Natural killer cell (primary cell): ENCODE measurements at regions not wholly inside any gene's neighbourhood (a gene's known extent, or its start where the extent isn't known, plus 50 kb on each side); places are given as distances from the start of the nearest gene placed in this dataset.

Experiments used
- ATAC-seq, 3 donors: fragments of 150-1000 bp in 2 of 3; fragments of 200-7000 bp in 1 of 3; cut with Tn5 transposase; 1 replicate in 1 of 3; 2 replicates in 2 of 3; pipeline ENCODE4 v1.10.0; 2021; ENCODE audit warnings: mild to moderate bottlenecking in 2 of 3, moderate library complexity in 2 of 3
- DNase-seq, 2 donors: peaks; one replicate each; pipeline versions ENCODE4 v3.0.0 to v3.0.0-alpha.2; 2013 to 2021; ENCODE audit warnings: mixed read lengths in 1 of 2
- H3K27ac ChIP-seq: one replicate; pipeline ENCODE4 v1.5.1; 2013; ENCODE audit warnings: mild to moderate bottlenecking, low read length
- H3K27me3 ChIP-seq: one replicate; pipeline ENCODE4 v1.6.1; 2013; ENCODE audit warnings: low read length; ENCODE audit not compliant: control insufficient read depth, insufficient read depth
- H3K36me3 ChIP-seq: one replicate; pipeline ENCODE4 v1.6.1; 2013; ENCODE audit warnings: low read length; ENCODE audit not compliant: control insufficient read depth, insufficient read depth
- H3K4me1 ChIP-seq: one replicate; pipeline ENCODE4 v1.6.1; 2013; ENCODE audit warnings: low read length; ENCODE audit not compliant: control insufficient read depth, insufficient read depth
- H3K4me3 ChIP-seq: one replicate; pipeline ENCODE4 v1.5.1; 2013; ENCODE audit warnings: low read length
- H3K9me3 ChIP-seq: one replicate; pipeline ENCODE4 v1.6.1; 2013; ENCODE audit warnings: low read length; ENCODE audit not compliant: control insufficient read depth, insufficient read depth
- H3K27ac Mint-ChIP-seq, 2 donors: one replicate each; pipeline ENCODE4 v1.8.0; 2022; ENCODE audit warnings: mild to moderate bottlenecking in 2 of 2, mixed read lengths in 2 of 2, moderate library complexity in 1 of 2
- H3K27me3 Mint-ChIP-seq, 2 donors: one replicate each; pipeline ENCODE4 v1.8.0; 2022; ENCODE audit warnings: low read depth in 2 of 2, mixed read lengths in 2 of 2
- H3K36me3 Mint-ChIP-seq: one replicate; pipeline ENCODE4 v1.8.0; 2022; ENCODE audit warnings: mixed read lengths
- H3K4me1 Mint-ChIP-seq, 2 donors: one replicate each; pipeline ENCODE4 v1.8.0; 2022; ENCODE audit warnings: mixed read lengths in 2 of 2
- H3K4me3 Mint-ChIP-seq: one replicate; pipeline ENCODE4 v1.8.0; 2022; ENCODE audit warnings: mild to moderate bottlenecking, moderate library complexity, mixed read lengths
- H3K9me3 Mint-ChIP-seq, 2 donors: one replicate each; pipeline ENCODE4 v1.8.0; 2022; ENCODE audit warnings: mixed read lengths in 2 of 2
- CTCF ChIP-seq: fragments of 200-600 bp; IDR thresholded peaks from one replicate; pipeline ENCODE4 v1.8.0; 2022; ENCODE audit warnings: antibody characterized with exemption
- WGBS: methylation state at CpG from one replicate; pipeline ENCODE4 v1.1.7; 2013; ENCODE audit warnings: missing lambda C conversion rate; ENCODE audit not compliant: insufficient coverage; 5-methylcytosine and 5-hydroxymethylcytosine counted together
- intact Hi-C: fragments of 100-400 bp; cut with micrococcal nuclease; formaldehyde crosslinking; loops from one replicate; pipeline ENCODE4 v1.14.2; 2022

DNA sequence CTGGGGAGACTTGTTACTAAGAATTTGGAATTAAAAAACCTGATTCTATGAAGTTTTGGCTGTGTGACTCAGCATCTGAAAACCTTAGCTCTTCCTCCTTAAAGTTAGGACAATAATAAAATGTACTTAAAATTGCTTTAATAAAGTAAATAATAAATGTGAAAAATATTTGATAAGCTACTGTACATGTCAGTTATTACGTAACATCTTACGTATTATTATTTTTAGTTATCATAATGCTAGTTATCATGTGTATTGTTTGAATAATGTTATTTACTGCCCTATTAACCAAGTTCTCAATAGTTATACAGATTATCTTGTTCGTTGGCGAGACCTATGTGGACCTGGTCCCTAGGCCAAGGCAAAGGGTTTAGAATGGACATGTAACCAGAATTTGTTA is 449.2 kb upstream of the ADGRL3 start:
- no peak overlapping the region for H3K27ac ChIP-seq
- H3K9me3 ChIP-seq: no peaks in the 10 kb centered on the region
- intact Hi-C loops: no loop called here
- DNase-seq (no peak), ATAC-seq (no peak)
- H3K4me3 Mint-ChIP-seq: no peak overlapping the region
- H3K27me3 ChIP-seq: no peaks in the 10 kb centered on the region
- no peaks in the 10 kb centered on the region for H3K4me1 ChIP-seq
- no peak overlapping the region for H3K4me3 ChIP-seq
- H3K36me3 ChIP-seq: no peaks in the 10 kb centered on the region
- peaks cover 6 to 25% of the 10 kb centered on the region in 2 donors for H3K9me3 Mint-ChIP-seq
- H3K27me3 Mint-ChIP-seq: no peaks in the 10 kb centered on the region
- no peak overlapping the region for H3K27ac Mint-ChIP-seq
- WGBS: 83% methylated on average over 2 of the region's 4 CpGs
- H3K36me3 Mint-ChIP-seq: peaks cover 14% of the 10 kb centered on the region
- TF ChIP-seq CTCF: no peak
- H3K4me1 Mint-ChIP-seq: no peaks in the 10 kb centered on the region

DNA sequence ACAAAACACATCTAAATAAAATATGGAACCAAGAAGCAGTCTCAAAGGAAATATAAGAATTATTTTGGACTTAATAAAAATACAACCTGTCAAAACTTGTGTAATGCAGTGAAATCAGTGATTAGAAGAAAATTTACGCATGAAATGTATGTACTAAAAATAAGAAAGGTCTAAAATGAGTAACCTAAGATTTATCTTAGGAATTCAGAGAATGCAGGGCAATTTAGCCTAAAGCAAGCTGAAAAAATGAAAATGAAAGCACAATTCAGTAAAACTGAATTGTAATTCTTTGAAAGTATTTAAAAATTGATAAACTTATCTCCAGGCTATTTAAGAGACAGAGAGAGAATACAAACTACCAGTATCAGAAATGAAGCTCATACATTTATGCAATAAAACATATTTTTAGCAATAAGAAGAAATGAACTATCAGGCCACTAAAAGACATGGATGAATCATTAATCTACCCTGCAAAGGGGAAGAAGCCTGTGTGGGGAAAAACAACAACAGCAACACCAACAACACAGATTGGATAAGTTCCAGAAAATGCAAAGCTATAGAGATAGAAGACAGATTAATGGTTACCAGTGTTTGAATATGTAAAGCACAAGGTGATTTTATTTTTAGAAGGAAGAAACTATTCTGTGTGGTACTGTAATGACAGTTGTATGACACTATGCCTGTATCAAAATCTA is 442.0 kb upstream of the ADGRL3 start:
- Mint-ChIP-seq H3K27ac (no peak overlapping the region), H3K36me3 (peaks cover 8% of the 10 kb centered on the region), H3K9me3 (peaks cover 9 to 20% of the 10 kb centered on the region in 2 donors), H3K27me3 (no peaks in the 10 kb centered on the region), H3K4me3 (no peak overlapping the region), H3K4me1 (no peaks in the 10 kb centered on the region)
- intact Hi-C loops: no loop called here
- no peak overlapping the region for H3K4me3 ChIP-seq
- no peak overlapping the region for H3K27ac ChIP-seq
- H3K4me1 ChIP-seq: no peaks in the 10 kb centered on the region
- H3K27me3 ChIP-seq: no peaks in the 10 kb centered on the region
- ATAC-seq: no peak
- 44% methylated on average over 1 of the region's 1 CpG for WGBS
- no peak for DNase-seq
- no peaks in the 10 kb centered on the region for H3K9me3 ChIP-seq
- H3K36me3 ChIP-seq: no peaks in the 10 kb centered on the region
- TF ChIP-seq CTCF: no peak

- no peak overlapping the region for H3K27ac Mint-ChIP-seq
- no peak overlapping the region for H3K27ac ChIP-seq
- no peak for ATAC-seq
- no peaks in the 10 kb centered on the region for H3K4me1 ChIP-seq
- no peaks in the 10 kb centered on the region for H3K27me3 ChIP-seq
- H3K9me3 Mint-ChIP-seq: peaks cover 11 to 23% of the 10 kb centered on the region in 2 donors
- WGBS: 80% methylated on average over 4 of the region's 4 CpGs
- no peaks in the 10 kb centered on the region for H3K4me1 Mint-ChIP-seq
- intact Hi-C loops: no loop called here
- no peaks in the 10 kb centered on the region for H3K36me3 ChIP-seq
- H3K4me3 Mint-ChIP-seq: no peak overlapping the region
- peaks cover 8% of the 10 kb centered on the region for H3K36me3 Mint-ChIP-seq
- H3K27me3 Mint-ChIP-seq: no peaks in the 10 kb centered on the region
- DNase-seq: no peak
- no peak for TF ChIP-seq CTCF
- H3K9me3 ChIP-seq: no peaks in the 10 kb centered on the region
- H3K4me3 ChIP-seq: no peak overlapping the region
These were observed 440.4 kb upstream of the ADGRL3 start for GRCh38 chr4:60759518-60760245.
